HG02588 (cell line): ENCODE measurements at regions not wholly inside any gene's neighbourhood (a gene's known extent, or its start where the extent isn't known, plus 50 kb on each side); places are given as distances from the start of the nearest gene placed in this dataset.
"Not testable (repeated sequence)": the region's sequence is repeated elsewhere in the genome, so short reads cannot be mapped to it uniquely, and the experiment has no call there.

ENCODE experiments used
- ATAC-seq: cut with Tn5 transposase; IDR thresholded peaks from one replicate; pipeline ENCODE4 v1.9.1; 2021; ENCODE audit warnings: mild to moderate bottlenecking, moderate library complexity; ENCODE audit not compliant: unreplicated experiment

GRCh38 chr4:108415389-108415788 lies 205.0 kb upstream of the RPL34 start:
- no peak for ATAC-seq

- ATAC-seq = no peak
Observed at GRCh38 chr4:108411836-108412235, 208.5 kb upstream of the RPL34 start.

GRCh38 chr4:108409691-108410090 lies 210.7 kb upstream of the RPL34 start:
- ATAC-seq = not testable (repeated sequence)

- no peak for ATAC-seq
Observed at GRCh38 chr4:108405586-108405985, 214.8 kb upstream of the RPL34 start.

GRCh38 chr4:108400309-108400708 lies 220.1 kb upstream of the RPL34 start:
- ATAC-seq = no peak

GRCh38 chr4:108399610-108400265 lies 220.6 kb upstream of the RPL34 start:
- ATAC-seq = no peak

GRCh38 chr4:108398836-108399235 lies 221.5 kb upstream of the RPL34 start:
- no peak for ATAC-seq

GRCh38 chr4:108398316-108398715 lies 222.1 kb upstream of the RPL34 start:
- no peak for ATAC-seq

- no peak for ATAC-seq
Observed at GRCh38 chr4:108397850-108398249, 222.5 kb upstream of the RPL34 start.

- no peak for ATAC-seq
Observed at GRCh38 chr4:108396900-108397497, 223.4 kb upstream of the RPL34 start.

GRCh38 chr4:108395786-108396185 lies 224.6 kb upstream of the RPL34 start:
- no peak for ATAC-seq

- ATAC-seq = no peak
Observed at GRCh38 chr4:108393890-108394472, 225.2 kb upstream of the LEF1 start.

- ATAC-seq = no peak
Observed at GRCh38 chr4:108391701-108392455, 223.1 kb upstream of the LEF1 start.

GRCh38 chr4:108385076-108385475 lies 216.3 kb upstream of the LEF1 start:
- ATAC-seq = no peak

- no peak for ATAC-seq
Observed at GRCh38 chr4:108384544-108384943, 215.8 kb upstream of the LEF1 start.

- no peak for ATAC-seq
Observed at GRCh38 chr4:108383157-108383556, 214.4 kb upstream of the LEF1 start.

- ATAC-seq = no peak
Observed at GRCh38 chr4:108382751-108383150, 214.0 kb upstream of the LEF1 start.

GRCh38 chr4:108378164-108378563 lies 209.4 kb upstream of the LEF1 start:
- no peak for ATAC-seq

- no peak for ATAC-seq
Observed at GRCh38 chr4:108377021-108377420, 208.3 kb upstream of the LEF1 start.

- no peak for ATAC-seq
Observed at GRCh38 chr4:108375434-108375833, 206.7 kb upstream of the LEF1 start.

- no peak for ATAC-seq
Observed at GRCh38 chr4:108372681-108373080, 203.9 kb upstream of the LEF1 start.

GRCh38 chr4:108371282-108371681 lies 202.6 kb upstream of the LEF1 start:
- no peak for ATAC-seq
